Lung (tissue), 11 donors: ENCODE measurements at regions not wholly inside any gene's neighbourhood (a gene's known extent, or its start where the extent isn't known, plus 50 kb on each side); places are given as distances from the start of the nearest gene placed in this dataset.

Experiments
- ATAC-seq: fragments of 200-7000 bp; cut with Tn5 transposase; one replicate; pipeline ENCODE4 v1.9.1; 2020; ENCODE audit warnings: moderate number of reproducible peaks; ENCODE audit not compliant: insufficient read depth, low FRiP score
- DNase-seq, 3 donors: peaks; one replicate each; pipeline ENCODE4 v3.0.0-alpha.2; 2013 to 2017
- H3K27ac ChIP-seq, 2 donors: one replicate each; pipeline ENCODE4 v1.5.1; 2013; ENCODE audit warnings: mild to moderate bottlenecking in 2 of 2, moderate library complexity in 2 of 2, control low read depth in 1 of 2, inconsistent platforms in 1 of 2, low read depth in 1 of 2, low read length in 1 of 2
- H3K27me3 ChIP-seq, 3 donors: one replicate each; pipeline ENCODE4 v1.5.1; 2013; ENCODE audit warnings: low read length in 2 of 3; ENCODE audit not compliant: control insufficient read depth in 3 of 3, insufficient read depth in 3 of 3
- H3K36me3 ChIP-seq, 4 donors: one replicate each; pipeline ENCODE4 v1.5.1; 2013; ENCODE audit warnings: low read length in 4 of 4, mild to moderate bottlenecking in 1 of 4, moderate library complexity in 1 of 4; ENCODE audit not compliant: control insufficient read depth in 4 of 4, insufficient read depth in 4 of 4
- H3K4me1 ChIP-seq, 5 donors: one replicate each; pipeline ENCODE4 v1.5.1; 2013; ENCODE audit warnings: low read length in 5 of 5, mild to moderate bottlenecking in 2 of 5, moderate library complexity in 1 of 5; ENCODE audit not compliant: control insufficient read depth in 5 of 5, insufficient read depth in 5 of 5
- H3K4me3 ChIP-seq: one replicate; pipeline ENCODE4 v1.5.1; 2013; ENCODE audit warnings: mild to moderate bottlenecking, control low read depth, moderate library complexity
- H3K9ac ChIP-seq, 2 donors: one replicate each; pipeline ENCODE4 v1.5.1; 2013; ENCODE audit warnings: low read length in 2 of 2, control low read depth in 1 of 2; ENCODE audit not compliant: insufficient read depth in 1 of 2
- H3K9me3 ChIP-seq, 4 donors: one replicate each; pipeline ENCODE4 v1.5.1; 2013; ENCODE audit warnings: low read length in 3 of 4, mild to moderate bottlenecking in 1 of 4, moderate library complexity in 1 of 4; ENCODE audit not compliant: control insufficient read depth in 4 of 4, insufficient read depth in 3 of 4
- WGBS, 2 donors: extraction: QIAGEN DNeasy Blood & Tissue Kit; methylation state at CpG; one replicate each; pipeline ENCODE4 v1.1.7; 2013; 5-methylcytosine and 5-hydroxymethylcytosine counted together
- TF ChIP-seq, protein P1 (sequence below): IDR thresholded peaks from 2 replicates; pipeline ENCODE4 v1.5.1; 2012; ENCODE audit warnings: mild to moderate bottlenecking; ENCODE audit errors: control extremely low read depth, extremely low read depth
- donor health status: control.
- donor health status: control.
- donor health status: Bipolar disorder and iron deficiency.
- donor health status: healthy.
- donor health status: DM: yes; HTN: yes; CAD: no.

DNA sequence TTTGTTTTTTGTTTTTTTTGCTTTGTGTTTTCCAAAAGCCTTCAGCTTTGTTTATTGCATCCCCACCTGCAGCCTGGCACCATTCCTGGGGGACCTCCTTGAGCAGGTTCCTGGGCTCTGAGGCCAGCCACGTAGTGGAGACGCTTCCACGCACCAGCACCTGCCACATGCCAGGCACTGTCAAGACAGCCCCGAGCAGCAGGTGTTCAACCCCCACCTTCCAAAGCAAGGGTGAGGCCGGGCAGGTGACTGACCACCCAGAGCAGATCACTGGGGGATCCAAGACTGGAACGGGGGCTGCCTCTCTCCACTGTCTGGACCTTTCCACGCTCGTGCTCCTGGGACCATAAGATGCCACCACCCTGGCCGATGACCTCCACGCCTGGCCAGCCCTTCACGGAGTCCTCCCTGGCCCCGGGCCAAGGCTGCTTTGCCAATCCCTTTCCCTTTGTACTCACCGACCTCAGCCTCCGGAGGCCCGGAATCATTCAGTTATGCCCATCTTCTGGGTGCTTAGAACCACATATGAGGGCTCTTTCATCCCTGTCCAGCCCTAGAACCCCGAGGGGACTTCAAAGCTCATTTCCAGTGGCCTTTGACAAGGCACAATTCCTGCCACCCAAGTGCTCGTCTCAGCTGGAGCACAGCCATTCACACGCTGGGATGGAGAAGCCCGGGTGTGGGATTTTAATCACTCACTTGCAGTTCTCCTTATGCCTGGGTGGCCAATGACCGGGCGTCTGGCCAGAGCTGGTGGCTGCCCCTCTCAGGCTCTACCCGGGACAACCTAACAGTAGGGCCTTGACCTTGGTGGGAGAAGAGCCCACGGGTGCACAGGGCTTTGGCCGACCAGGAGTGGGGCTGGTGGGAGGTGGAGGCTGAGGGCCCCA, 330.8 kb downstream of the NPHP4 start:
- WGBS, 2 donors, result 76 to 78% methylated on average over 24 of the region's 24 CpGs
- H3K36me3 ChIP-seq, result no peaks in the 10 kb centered on the region
- TF ChIP-seq, protein P1, sequence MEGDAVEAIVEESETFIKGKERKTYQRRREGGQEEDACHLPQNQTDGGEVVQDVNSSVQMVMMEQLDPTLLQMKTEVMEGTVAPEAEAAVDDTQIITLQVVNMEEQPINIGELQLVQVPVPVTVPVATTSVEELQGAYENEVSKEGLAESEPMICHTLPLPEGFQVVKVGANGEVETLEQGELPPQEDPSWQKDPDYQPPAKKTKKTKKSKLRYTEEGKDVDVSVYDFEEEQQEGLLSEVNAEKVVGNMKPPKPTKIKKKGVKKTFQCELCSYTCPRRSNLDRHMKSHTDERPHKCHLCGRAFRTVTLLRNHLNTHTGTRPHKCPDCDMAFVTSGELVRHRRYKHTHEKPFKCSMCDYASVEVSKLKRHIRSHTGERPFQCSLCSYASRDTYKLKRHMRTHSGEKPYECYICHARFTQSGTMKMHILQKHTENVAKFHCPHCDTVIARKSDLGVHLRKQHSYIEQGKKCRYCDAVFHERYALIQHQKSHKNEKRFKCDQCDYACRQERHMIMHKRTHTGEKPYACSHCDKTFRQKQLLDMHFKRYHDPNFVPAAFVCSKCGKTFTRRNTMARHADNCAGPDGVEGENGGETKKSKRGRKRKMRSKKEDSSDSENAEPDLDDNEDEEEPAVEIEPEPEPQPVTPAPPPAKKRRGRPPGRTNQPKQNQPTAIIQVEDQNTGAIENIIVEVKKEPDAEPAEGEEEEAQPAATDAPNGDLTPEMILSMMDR, result no peak
- no peak overlapping the region for H3K27ac ChIP-seq
- no peak for DNase-seq
- no peak overlapping the region for H3K4me3 ChIP-seq
- ATAC-seq, result no peak
- H3K4me1 ChIP-seq, result peaks cover 0 to 7% (median 0%) of the 10 kb centered on the region in 5 donors
- H3K27me3 ChIP-seq, result peaks cover 0 to 3% (median 0%) of the 10 kb centered on the region in 3 donors
- peaks cover 0 to 6% (median 0%) of the 10 kb centered on the region in 4 donors for H3K9me3 ChIP-seq
- no peak overlapping the region for H3K9ac ChIP-seq

DNA sequence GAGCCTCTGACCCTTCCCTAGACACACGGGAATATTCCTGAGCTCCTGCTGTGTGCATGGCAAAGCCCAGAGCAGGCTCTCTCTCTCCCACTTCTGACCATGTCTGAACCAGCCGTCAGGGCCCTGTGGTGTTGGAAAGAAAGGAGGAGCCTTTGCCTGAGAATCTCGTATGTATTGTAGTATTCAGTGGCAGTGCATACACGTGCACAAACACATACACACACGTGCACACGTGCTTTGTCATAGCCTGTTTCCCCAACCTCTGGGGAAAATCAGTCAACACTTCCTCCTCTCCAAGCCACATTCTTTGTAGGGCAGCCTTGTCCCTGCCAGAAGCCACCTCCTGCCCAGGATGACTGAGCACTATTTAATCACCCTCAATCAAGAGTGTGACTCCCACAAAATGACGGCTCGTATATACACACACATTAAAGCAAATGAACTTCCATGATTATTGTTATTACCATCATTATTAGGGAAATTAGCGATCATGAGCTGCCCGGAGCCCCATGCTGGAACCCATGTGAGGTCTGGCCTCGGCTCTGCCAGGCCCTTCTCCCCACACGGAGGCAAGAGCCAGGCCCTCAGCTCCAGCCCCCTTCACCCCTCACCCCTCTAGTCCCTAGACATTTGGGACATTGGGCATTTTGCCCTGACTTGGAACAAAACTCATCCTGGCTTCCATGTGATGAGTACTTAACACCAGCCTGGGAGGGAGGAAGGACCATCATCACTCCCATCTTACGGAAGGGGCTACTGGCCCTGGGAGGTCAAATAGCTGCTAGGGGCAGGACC, 331.9 kb downstream of the NPHP4 start:
- ATAC-seq (no peak), DNase-seq (peak; percentile 35 to 68 (median 52))
- H3K4me1 ChIP-seq, result peaks cover 0 to 7% (median 0%) of the 10 kb centered on the region in 5 donors
- H3K4me3 ChIP-seq, result no peak overlapping the region
- H3K27me3 ChIP-seq, result peaks cover 0 to 7% (median 0%) of the 10 kb centered on the region in 3 donors
- peaks cover 0 to 4% (median 0%) of the 10 kb centered on the region in 4 donors for H3K9me3 ChIP-seq
- no peak overlapping the region for H3K27ac ChIP-seq
- 31% methylated on average over 13 of the region's 13 CpGs for WGBS, 2 donors
- no peaks in the 10 kb centered on the region for H3K36me3 ChIP-seq
- no peak overlapping the region for H3K9ac ChIP-seq
- TF ChIP-seq, protein P1, result no peak

DNA sequence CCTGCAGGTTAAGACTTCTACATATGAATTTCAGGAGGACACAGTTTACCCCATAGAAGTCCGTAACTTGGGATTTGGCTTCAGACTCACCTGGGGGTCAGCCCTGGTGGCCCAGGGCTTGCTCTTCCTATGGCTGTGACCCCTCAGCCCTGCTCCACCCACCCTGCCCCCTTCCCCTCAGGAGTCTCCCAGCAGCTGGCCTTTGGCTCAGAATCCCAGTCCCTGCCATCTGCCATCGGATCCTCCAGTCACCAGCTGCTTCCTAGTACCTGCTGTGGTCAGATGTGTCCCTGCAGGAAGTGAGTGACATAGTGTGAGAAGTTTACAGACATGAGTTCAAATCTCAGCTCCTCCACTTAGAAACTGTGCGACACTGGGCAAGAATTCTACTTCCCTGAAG, 332.6 kb downstream of the NPHP4 start:
- ATAC-seq, result no peak
- DNase-seq, result no peak
- Histone ChIP-seq H3K27me3 (peaks cover 0 to 4% (median 0%) of the 10 kb centered on the region in 3 donors), H3K4me1 (peaks cover 0 to 7% (median 0%) of the 10 kb centered on the region in 5 donors), H3K9me3 (no peaks in the 10 kb centered on the region), H3K36me3 (no peaks in the 10 kb centered on the region), H3K4me3 (no peak overlapping the region), H3K9ac (no peak overlapping the region), H3K27ac (no peak overlapping the region)
- TF ChIP-seq, protein P1, result no peak
- 67 to 68% methylated on average over 3 of the region's 3 CpGs for WGBS, 2 donors
